Neutrophil (primary cell): ENCODE measurements at regions not wholly inside any gene's neighbourhood (a gene's known extent, or its start where the extent isn't known, plus 50 kb on each side); places are given as distances from the start of the nearest gene placed in this dataset.

ENCODE experiments used
- H3K27ac ChIP-seq: fragments of 200-600 bp; sonication (generic); 2 replicates; pipeline ENCODE4 v1.5.1; 2016; ENCODE audit warnings: mild to moderate bottlenecking, moderate library complexity
- H3K27me3 ChIP-seq: fragments of 200-600 bp; sonication (generic); 2 replicates; pipeline ENCODE4 v1.6.0; 2016; ENCODE audit warnings: mild to moderate bottlenecking
- H3K36me3 ChIP-seq: fragments of 200-600 bp; sonication (generic); 2 replicates; pipeline ENCODE4 v1.5.1; 2017
- H3K4me1 ChIP-seq, 2 experiments: fragments of 200-600 bp in 1 of 2; sonication (generic) in 1 of 2; 1 replicate in 1 of 2; 2 replicates in 1 of 2; pipeline versions ENCODE4 v1.5.1 to v1.6.1; 2013 to 2016; ENCODE audit warnings: low read depth in 1 of 2, low read length in 1 of 2, mild to moderate bottlenecking in 1 of 2, moderate library complexity in 1 of 2; ENCODE audit not compliant: control insufficient read depth in 1 of 2, insufficient read depth in 1 of 2
- H3K4me3 ChIP-seq, 2 experiments: fragments of 200-600 bp in 1 of 2; sonication (generic) in 1 of 2; 1 replicate in 1 of 2; 2 replicates in 1 of 2; pipeline ENCODE4 v1.5.1; 2013 to 2016; ENCODE audit warnings: low read depth in 1 of 2, low read length in 1 of 2, mild to moderate bottlenecking in 1 of 2, moderate library complexity in 1 of 2
- H3K9me3 ChIP-seq: fragments of 200-600 bp; sonication (generic); 2 replicates; pipeline ENCODE4 v1.5.1; 2016
- CTCF ChIP-seq: fragments of 200-600 bp; sonication (generic); IDR thresholded peaks from 2 replicates; pipeline ENCODE4 v1.5.1; 2016; ENCODE audit warnings: antibody characterized with exemption

GRCh38 chr5:133758641-133759040, 146.3 kb upstream of the FSTL4 start:
- H3K36me3 ChIP-seq: no peaks in the 10 kb centered on the region
- H3K9me3 ChIP-seq: no peaks in the 10 kb centered on the region
- peaks cover 25% of the 10 kb centered on the region for H3K27me3 ChIP-seq
- H3K4me1 ChIP-seq: no peaks in the 10 kb centered on the region
- H3K4me3 ChIP-seq: no peak overlapping the region
- no peak for TF ChIP-seq CTCF
- H3K27ac ChIP-seq: no peak overlapping the region

- no peak for TF ChIP-seq CTCF
- peaks cover 25% of the 10 kb centered on the region for H3K27me3 ChIP-seq
- no peak overlapping the region for H3K27ac ChIP-seq
- H3K4me3 ChIP-seq: no peak overlapping the region
- H3K9me3 ChIP-seq: no peaks in the 10 kb centered on the region
- H3K4me1 ChIP-seq: no peaks in the 10 kb centered on the region
- no peaks in the 10 kb centered on the region for H3K36me3 ChIP-seq
Observed at GRCh38 chr5:133757396-133757945, 145.1 kb upstream of the FSTL4 start.

- TF ChIP-seq CTCF: no peak
- Histone ChIP-seq H3K27me3 (peaks cover 25% of the 10 kb centered on the region), H3K9me3 (no peaks in the 10 kb centered on the region), H3K4me3 (no peak overlapping the region), H3K27ac (no peak overlapping the region), H3K36me3 (no peaks in the 10 kb centered on the region), H3K4me1 (no peaks in the 10 kb centered on the region)
Observed at GRCh38 chr5:133756756-133757155, 144.4 kb upstream of the FSTL4 start.

- peaks cover 25% of the 10 kb centered on the region for H3K27me3 ChIP-seq
- no peaks in the 10 kb centered on the region for H3K36me3 ChIP-seq
- TF ChIP-seq CTCF: no peak
- H3K4me1 ChIP-seq: no peaks in the 10 kb centered on the region
- no peaks in the 10 kb centered on the region for H3K9me3 ChIP-seq
- H3K27ac ChIP-seq: no peak overlapping the region
- no peak overlapping the region for H3K4me3 ChIP-seq
Observed at GRCh38 chr5:133756036-133756435, 143.7 kb upstream of the FSTL4 start.

GRCh38 chr5:133754575-133755169, 142.3 kb upstream of the FSTL4 start:
- H3K4me1 ChIP-seq: no peaks in the 10 kb centered on the region
- no peak overlapping the region for H3K4me3 ChIP-seq
- no peak overlapping the region for H3K27ac ChIP-seq
- no peak for TF ChIP-seq CTCF
- H3K36me3 ChIP-seq: no peaks in the 10 kb centered on the region
- peaks cover 25% of the 10 kb centered on the region for H3K27me3 ChIP-seq
- no peaks in the 10 kb centered on the region for H3K9me3 ChIP-seq
